ENCODE measurements at regions not wholly inside any gene's neighbourhood (a gene's known extent, or its start where the extent isn't known, plus 50 kb on each side); places are given as distances from the start of the nearest gene placed in this dataset.

GRCh38 chr16:86018941-86019340 lies 120.0 kb downstream of the IRF8 start:
- no peak for DNase-seq

DNA sequence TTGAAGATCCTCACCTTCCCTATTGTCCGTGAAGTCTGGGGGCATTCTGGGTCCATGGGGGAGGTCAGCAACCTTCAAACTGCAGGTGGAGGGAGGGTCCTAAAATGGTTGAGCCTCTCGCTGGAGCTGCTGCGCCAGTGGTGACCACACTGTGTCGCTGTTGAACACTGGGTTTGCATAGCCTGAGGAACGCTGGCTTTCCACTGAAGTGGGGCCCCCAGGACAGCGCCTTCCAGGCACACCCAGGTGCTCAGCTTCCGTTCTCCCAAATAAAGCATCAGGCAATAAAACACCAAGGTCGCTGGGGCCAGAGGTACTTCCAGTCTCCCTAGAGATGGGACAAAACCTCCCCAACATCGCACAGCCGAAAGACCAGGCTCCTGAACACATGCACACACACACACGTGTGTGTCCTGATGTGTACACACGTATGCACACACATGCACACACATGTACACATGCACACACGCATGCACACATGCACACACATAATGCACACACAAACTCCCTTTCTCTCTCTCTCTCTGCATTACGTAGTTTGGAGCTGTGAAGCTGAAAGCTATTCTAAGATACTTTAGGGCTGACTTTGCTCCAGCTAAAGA lies 120.6 kb downstream of the IRF8 start:
- DNase-seq = no peak

- DNase-seq = no peak
Observed at GRCh38 chr16:86020971-86021370, 122.0 kb downstream of the IRF8 start.

GRCh38 chr16:86022381-86022960 lies 123.5 kb downstream of the IRF8 start:
- no peak for DNase-seq

DNA sequence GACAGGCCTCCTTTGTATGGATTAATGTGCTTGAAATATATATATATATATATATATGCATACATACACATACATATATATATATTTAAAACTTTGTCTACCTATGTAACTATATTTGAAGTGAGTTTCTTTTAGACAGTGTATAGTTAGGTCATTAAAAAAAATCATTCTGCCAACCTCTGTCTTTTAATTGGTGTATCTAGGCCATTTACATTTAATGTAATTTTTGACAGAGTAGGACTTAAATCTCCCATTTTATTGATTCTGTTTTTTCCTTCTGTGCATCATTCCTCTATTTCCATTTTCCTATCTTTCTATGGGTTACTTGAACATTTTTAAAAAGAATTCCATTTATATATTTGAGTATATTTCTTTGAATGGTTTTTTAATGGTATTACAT lies 125.2 kb downstream of the IRF8 start:
- DNase-seq = no peak

- DNase-seq = no peak
Observed at GRCh38 chr16:86025706-86026105, 126.7 kb downstream of the IRF8 start.

DNA sequence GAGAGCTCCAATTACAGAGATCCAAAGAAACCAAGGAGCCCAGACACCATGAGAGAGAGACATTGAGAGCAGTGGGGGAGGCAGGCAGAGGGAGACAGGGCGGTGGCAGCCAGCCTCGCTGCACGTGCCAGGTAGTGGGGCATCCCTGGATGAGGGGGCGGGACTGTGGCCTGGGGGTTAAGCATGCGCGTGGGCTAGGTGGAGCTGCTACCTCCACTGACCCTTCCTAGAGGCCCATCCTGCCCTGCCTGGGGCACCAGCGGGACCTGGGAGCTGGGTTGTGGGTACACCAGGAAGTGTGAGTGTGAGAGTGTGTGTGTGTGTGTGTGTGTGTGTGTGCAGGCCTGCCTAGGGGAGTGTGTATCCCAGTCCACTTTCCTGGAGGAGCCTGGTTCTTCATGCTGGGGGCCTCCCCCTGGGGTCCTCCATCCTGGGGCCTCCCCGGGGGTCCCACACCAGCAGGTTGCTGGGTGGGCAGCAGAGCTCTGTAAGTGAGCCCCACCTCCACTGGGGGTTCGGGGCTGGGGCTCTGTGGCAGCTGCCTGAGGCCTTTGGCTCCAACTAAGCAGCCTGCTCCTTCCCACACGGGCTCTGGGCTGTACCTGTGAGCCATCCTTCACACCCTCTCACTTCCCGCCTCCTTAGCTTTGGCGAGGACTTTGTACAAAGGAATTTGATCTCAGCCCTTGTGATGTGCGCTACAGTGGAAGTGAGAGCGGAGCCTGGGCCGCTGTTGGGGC lies 127.4 kb downstream of the IRF8 start:
- DNase-seq = no peak

- no peak for DNase-seq
Observed at GRCh38 chr16:86026916-86027315, 128.0 kb downstream of the IRF8 start.

DNA sequence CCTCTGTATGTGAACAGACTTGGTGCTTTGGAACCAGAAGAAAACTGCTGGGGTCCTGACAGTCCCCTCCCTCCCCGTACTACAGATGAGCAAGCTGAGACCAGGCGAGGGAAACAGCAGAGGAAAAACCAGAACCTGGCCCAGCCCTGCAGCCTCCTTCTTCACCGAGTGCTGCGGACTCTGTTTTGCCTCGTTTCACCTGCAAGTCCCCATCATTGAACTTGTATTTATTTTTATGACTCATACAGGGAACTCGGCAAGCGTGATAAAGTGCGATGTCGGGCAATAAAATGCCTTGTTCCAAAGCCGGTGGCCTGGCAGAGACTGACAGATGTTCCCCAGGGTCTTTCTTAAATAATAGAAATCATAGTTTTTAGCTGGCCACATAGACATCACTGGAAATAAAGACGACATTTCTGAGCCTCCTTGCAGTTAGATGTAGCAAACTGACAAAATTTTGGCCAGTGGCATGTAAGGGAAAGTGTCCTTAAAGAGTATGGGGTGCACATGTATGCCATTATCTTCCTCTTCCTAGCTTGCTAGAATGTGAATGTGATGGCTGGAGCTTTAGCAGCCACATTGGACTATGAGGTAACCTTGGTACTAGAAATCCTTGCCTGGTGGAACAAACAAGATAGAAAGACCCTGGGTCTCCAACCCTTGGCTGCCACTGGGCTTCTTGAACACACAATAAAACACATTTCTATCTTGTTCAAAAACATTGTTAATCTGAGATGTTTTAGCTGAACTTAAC lies 128.6 kb downstream of the IRF8 start:
- DNase-seq = no peak

GRCh38 chr16:86029131-86029741 lies 130.3 kb downstream of the IRF8 start:
- DNase-seq = no peak

- DNase-seq = no peak
Observed at GRCh38 chr16:86030116-86030515, 131.2 kb downstream of the IRF8 start.

DNA sequence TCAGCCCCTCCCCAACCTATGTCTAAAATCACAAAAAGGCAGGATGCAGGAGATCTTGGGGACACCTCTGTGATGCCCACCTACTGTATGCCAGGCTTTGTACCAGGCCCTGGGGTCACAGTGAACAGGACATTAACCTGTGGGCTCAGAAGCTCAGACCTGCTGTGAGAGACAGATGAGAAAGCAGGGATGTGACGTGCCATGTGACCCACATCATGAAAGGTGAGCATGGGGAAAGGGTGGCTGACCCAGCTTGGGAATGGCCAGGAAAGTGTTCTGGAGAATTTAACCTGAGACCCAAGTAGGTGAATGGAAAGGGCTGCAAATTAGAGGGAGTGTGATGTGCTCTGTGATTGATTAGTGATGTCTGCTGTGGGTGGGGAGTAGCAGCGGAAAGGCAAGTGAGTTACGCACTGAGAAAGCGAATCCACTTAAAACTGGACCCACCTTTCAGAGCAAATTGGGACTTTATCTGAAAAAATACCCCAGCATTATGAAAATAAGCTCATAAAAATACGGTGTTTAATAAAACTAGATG lies 132.2 kb downstream of the IRF8 start:
- DNase-seq = no peak

DNA sequence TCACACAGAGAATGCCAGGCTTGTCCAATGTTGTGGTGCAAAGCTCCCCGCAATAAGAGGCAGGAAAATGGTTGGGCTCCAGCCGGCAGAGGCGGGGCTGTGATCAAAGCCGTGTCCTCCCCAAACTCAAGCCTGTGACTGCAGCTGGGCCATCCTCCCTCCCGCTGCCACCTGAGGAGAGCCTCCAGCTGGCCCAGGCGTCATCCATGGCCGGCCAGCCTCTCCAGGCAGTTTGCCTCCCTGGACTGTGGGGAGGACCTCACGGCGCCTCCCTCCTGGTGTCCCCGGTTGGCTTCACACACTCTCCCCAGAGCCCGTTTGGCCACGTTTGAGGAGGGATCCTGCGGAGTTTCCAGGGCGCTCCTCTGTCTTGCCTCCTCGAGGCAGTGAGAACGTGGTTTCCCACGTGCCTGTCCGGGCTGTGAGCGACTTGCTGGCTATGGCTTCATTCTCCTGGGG lies 134.1 kb downstream of the IRF8 start:
- no peak for DNase-seq

GRCh38 chr16:86033971-86034370 lies 135.0 kb downstream of the IRF8 start:
- no peak for DNase-seq

DNA sequence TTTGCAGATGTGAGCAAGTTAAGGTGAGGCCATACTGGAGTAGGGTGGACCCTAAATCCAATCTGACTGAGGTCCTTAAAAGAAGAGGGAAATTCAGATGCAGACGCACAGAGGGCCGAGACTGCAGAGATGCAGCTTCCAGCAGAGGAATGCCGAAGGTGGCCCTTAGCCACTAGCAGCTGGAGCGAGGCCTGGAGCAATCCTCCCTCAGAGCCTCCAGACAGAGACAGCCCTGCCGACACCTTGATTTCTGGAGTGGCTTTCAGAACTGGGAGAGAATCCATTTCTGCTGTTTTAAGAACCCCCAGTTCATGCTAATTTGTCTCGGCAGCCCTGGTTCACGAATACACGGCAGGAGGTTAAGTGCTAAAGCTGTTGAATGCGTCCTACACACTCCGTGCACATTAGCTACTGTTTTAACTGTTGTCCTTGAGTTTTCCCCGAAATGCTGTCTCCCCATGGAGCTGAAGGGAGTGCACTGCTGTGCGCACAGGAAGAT lies 135.5 kb downstream of the IRF8 start:
- no peak for DNase-seq

DNA sequence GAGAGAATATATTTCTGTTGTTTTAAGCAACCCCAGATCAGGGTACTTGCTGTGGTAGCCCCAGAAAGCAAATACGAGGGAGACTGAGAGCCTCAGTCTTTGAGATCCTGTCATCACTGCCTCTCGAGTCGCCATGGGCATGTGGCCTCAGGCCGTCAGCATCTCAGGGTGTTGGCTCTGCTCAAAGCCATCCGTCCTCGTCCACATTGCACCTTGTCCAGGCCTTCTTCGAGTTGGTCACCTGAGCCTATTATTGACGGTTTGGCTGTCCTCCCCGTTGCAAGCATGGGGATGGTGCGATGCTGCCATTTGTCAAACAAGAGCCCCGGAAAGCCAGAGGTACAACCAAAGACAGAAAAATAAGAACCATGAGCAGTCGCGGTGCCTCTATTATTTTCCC lies 136.9 kb downstream of the IRF8 start:
- no peak for DNase-seq

DNA sequence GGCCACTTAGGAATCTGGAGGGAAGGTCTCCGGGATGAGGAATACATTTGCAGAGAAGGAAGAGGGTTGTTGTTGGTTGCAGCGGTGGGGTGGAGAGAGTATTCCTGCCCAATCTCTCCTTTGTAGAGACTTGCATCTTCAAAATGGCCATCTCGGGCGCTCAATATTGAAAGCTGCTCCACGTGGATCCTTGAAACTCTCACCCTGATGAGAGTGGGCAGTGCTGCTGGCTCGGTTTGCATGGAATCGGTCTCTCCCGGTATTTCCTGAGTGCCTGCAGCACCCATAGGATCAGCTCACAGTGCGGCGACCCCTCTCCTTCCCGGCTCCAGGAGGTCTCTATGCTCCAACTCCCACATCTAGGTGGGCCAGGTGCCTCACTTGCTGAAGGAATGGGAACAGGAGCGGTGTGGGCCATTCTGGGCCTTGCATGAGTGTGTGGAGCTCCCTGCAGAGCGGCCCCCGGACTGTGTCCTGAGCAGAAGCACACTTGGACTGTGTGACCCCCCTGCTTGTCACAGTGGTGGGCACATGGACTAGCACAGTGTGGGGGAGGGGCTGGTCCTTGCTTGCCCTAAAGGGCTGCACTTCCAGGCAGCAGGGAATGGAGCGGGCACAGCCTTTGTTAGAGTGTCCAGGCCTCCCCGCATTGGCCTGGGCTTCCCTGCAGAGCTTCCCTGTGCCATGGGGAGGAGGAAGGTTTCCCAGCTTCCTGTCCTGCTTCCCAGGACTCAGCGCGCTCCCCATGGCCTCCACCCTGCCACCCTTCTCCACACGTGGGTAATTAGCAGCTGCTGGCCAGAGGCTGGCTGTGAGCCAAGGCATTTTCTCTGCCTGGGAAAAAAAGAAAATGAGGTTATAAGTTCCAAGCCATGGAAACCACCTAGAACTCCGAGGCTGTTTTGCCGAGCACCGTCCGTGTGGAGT lies 139.3 kb downstream of the IRF8 start:
- no peak for DNase-seq

- DNase-seq = no peak
Observed at GRCh38 chr16:86038926-86039310, 140.0 kb downstream of the IRF8 start.

- DNase-seq = no peak
Observed at GRCh38 chr16:86039606-86040005, 140.6 kb downstream of the IRF8 start.

- no peak for DNase-seq
Observed at GRCh38 chr16:86040496-86040895, 141.5 kb downstream of the IRF8 start.

GRCh38 chr16:86041215-86041614 lies 142.3 kb downstream of the IRF8 start:
- no peak for DNase-seq

DNA sequence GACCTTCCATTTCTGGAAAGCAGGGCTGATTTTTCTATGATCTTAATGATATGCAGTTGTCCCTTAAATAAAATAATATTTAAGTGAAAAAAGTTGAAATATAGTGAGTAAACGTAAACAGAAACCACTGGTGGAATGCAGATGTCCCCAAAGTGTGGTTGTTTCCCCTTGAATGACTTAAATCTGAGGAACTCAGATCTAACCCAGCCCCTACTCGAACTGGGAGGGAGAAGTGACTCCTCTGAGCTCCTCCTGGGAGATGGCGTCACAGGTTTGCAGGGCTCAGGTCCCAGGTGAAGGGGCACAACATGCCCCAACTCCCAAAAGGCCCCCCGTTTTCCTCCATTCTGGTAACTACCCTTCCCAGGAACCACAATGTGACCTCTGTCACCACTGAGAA lies 142.8 kb downstream of the IRF8 start:
- no peak for DNase-seq

Measured in stimulated activated CD4-positive, alpha-beta T cell treated with anti-CD3 and anti-CD28 coated beads, Interleukin-1b, Interleukin-23, amount 100 ng/mL, for 48 hours (primary cell).